A673 (cell line): ENCODE measurements at regions not wholly inside any gene's neighbourhood (a gene's known extent, or its start where the extent isn't known, plus 50 kb on each side); places are given as distances from the start of the nearest gene placed in this dataset.

ENCODE experiments used
- BruUV-seq: library from RNA; stranded (reverse); fragments of 400-500 nt; replicated peaks from 2 replicates; lab custom pipeline; 2021; lab: Mats Ljungman, UMichigan
- CTCF ChIA-PET: fragments of 300-600 bp; sonication (Branson Sonifier 250); formaldehyde crosslinking; loops from one replicate; lab custom pipeline; 2022; ENCODE audit warnings: antibody characterized with exemption; lab: Charles Lee
- POLR2A ChIA-PET: fragments of 300-600 bp; sonication (Branson Sonifier 250); formaldehyde crosslinking; loops from one replicate; lab custom pipeline; 2022; ENCODE audit warnings: antibody characterized with exemption; ENCODE audit not compliant: low non-redundant PET; lab: Charles Lee
- DNase-seq: peaks from one replicate; pipeline ENCODE4 v3.0.0-alpha.2; 2015; ENCODE audit warnings: low spot score
- H3K27ac ChIP-seq: fragments of 200-600 bp; sonication (generic); 2 replicates; pipeline ENCODE4 v1.5.1; 2016; ENCODE audit warnings: mixed run types, low read depth, mild to moderate bottlenecking, mixed read lengths, antibody characterized with exemption, low read length; ENCODE audit not compliant: poor library complexity, severe bottlenecking
- H3K27me3 ChIP-seq: fragments of 200-600 bp; sonication (generic); replicated peaks from 2 replicates; pipeline ENCODE4 v1.6.1; 2017; ENCODE audit warnings: mixed run types, low read depth, mild to moderate bottlenecking, mixed read lengths, antibody characterized with exemption, low read length; ENCODE audit not compliant: insufficient read depth, poor library complexity
- H3K36me3 ChIP-seq: fragments of 200-600 bp; sonication (generic); 2 replicates; pipeline ENCODE4 v1.6.1; 2016; ENCODE audit warnings: mixed run types, mild to moderate bottlenecking, mixed read lengths, antibody characterized with exemption, low read length; ENCODE audit not compliant: insufficient read depth, poor library complexity, severe bottlenecking
- H3K4me1 ChIP-seq: fragments of 200-600 bp; sonication (generic); 2 replicates; pipeline ENCODE4 v1.6.1; 2017; ENCODE audit warnings: mixed run types, mild to moderate bottlenecking, mixed read lengths, antibody characterized with exemption, low read length; ENCODE audit not compliant: insufficient read depth, poor library complexity, severe bottlenecking
- H3K4me3 ChIP-seq: fragments of 200-600 bp; sonication (generic); 2 replicates; pipeline ENCODE4 v1.5.1; 2016; ENCODE audit warnings: low read depth, mixed run types, mild to moderate bottlenecking, mixed read lengths, low read length; ENCODE audit not compliant: poor library complexity, severe bottlenecking
- H3K9me3 ChIP-seq: fragments of 200-600 bp; sonication (generic); 2 replicates; pipeline ENCODE4 v1.6.1; 2016; ENCODE audit warnings: mixed run types, low read depth, mild to moderate bottlenecking, mixed read lengths, antibody characterized with exemption, low read length; ENCODE audit not compliant: poor library complexity, severe bottlenecking
- EZH2 ChIP-seq: fragments of 200-600 bp; sonication (generic); IDR thresholded peaks from 2 replicates; pipeline ENCODE4 v1.6.1; 2017; ENCODE audit warnings: borderline replicate concordance, low read depth, mild to moderate bottlenecking, mixed read lengths, antibody characterized with exemption, low read length; ENCODE audit not compliant: poor library complexity, severe bottlenecking
- intact Hi-C: fragments of 100-400 bp; cut with micrococcal nuclease; formaldehyde crosslinking; loops from one replicate; pipeline ENCODE4 v1.10.0; 2022; ENCODE audit not compliant: unreplicated experiment
- TF ChIP-seq, protein P1 (sequence below): fragments of 300-800, 200-600 bp; sonication (generic); conservative IDR thresholded peaks from 2 replicates; pipeline ENCODE4 v1.5.1; 2017; ENCODE audit warnings: low read depth, mild to moderate bottlenecking, antibody characterized with exemption, low read length, moderate library complexity, mixed read lengths

DNA sequence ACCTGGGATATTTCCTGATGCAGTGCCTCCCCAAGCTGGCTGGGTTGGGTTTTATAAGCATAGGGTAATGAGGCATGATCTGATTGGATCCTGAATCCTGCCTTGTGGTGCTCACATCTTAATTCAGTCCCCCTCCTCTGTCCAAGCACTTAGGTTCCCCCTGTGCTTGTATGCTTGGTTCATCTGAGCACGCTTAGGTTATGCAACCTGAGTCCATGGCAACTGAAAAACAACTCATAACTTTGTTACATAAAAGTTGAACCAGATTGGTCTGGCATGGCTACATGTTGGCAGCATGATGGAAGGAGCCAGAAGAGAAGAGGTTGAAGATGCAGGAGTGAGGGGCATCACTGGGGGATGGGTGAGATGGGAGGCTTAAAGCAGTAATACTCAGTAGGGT is 57.3 kb upstream of the OSBPL3 start:
- H3K4me3 ChIP-seq: no peak overlapping the region
- ChIA-PET CTCF (interaction anchor here (0.5 kb wide), 1 partner anchor 206 kb away, joined by 5 read pairs; no protein-coding TSS in a partner anchor), POLR2A (no interaction called here)
- no peaks in the 10 kb centered on the region for H3K9me3 ChIP-seq
- no peak overlapping the region for H3K27ac ChIP-seq
- no peaks in the 10 kb centered on the region for H3K27me3 ChIP-seq
- no peaks in the 10 kb centered on the region for H3K36me3 ChIP-seq
- intact Hi-C loops: no loop called here
- no peak for DNase-seq
- H3K4me1 ChIP-seq: no peaks in the 10 kb centered on the region
- no TSS peak for BruUV-seq
- TF ChIP-seq, protein P1, sequence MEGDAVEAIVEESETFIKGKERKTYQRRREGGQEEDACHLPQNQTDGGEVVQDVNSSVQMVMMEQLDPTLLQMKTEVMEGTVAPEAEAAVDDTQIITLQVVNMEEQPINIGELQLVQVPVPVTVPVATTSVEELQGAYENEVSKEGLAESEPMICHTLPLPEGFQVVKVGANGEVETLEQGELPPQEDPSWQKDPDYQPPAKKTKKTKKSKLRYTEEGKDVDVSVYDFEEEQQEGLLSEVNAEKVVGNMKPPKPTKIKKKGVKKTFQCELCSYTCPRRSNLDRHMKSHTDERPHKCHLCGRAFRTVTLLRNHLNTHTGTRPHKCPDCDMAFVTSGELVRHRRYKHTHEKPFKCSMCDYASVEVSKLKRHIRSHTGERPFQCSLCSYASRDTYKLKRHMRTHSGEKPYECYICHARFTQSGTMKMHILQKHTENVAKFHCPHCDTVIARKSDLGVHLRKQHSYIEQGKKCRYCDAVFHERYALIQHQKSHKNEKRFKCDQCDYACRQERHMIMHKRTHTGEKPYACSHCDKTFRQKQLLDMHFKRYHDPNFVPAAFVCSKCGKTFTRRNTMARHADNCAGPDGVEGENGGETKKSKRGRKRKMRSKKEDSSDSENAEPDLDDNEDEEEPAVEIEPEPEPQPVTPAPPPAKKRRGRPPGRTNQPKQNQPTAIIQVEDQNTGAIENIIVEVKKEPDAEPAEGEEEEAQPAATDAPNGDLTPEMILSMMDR: no peak
- no peak for TF ChIP-seq EZH2

DNA sequence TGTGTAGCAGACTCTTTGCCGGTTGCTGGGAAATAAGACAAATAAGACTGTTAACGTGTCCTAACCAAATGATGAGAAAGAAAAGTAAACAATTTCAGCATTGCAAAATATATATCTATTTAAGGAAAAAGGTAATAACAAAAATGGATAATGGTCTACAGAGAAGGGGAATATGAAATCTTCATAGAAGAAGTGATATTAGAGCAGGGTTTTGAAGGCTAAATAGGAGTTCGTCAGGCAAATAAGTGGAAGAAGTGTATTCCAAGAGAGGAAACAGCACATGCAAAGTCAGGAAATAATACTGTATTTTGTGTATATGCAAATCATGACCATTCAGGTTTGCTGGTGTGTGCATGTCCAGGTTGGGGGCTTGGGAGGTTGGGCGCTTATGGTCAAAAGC is 55.3 kb upstream of the OSBPL3 start:
- BruUV-seq: no TSS peak
- H3K36me3 ChIP-seq: no peaks in the 10 kb centered on the region
- POLR2A ChIA-PET: no interaction called here
- no peak for DNase-seq
- no peak for TF ChIP-seq EZH2
- TF ChIP-seq, protein P1: no peak
- no peaks in the 10 kb centered on the region for H3K4me1 ChIP-seq
- no peak overlapping the region for H3K27ac ChIP-seq
- CTCF ChIA-PET: no interaction called here
- H3K4me3 ChIP-seq: no peak overlapping the region
- H3K9me3 ChIP-seq: no peaks in the 10 kb centered on the region
- no peaks in the 10 kb centered on the region for H3K27me3 ChIP-seq
- intact Hi-C loops: no loop called here

- no TSS peak for BruUV-seq
- no peaks in the 10 kb centered on the region for H3K27me3 ChIP-seq
- H3K36me3 ChIP-seq: no peaks in the 10 kb centered on the region
- no peak for TF ChIP-seq EZH2
- TF ChIP-seq, protein P1: no peak
- intact Hi-C loops: no loop called here
- H3K4me1 ChIP-seq: no peaks in the 10 kb centered on the region
- no peak overlapping the region for H3K4me3 ChIP-seq
- POLR2A ChIA-PET: interaction anchor here (0.6 kb wide), 1 partner anchor 301 kb away, joined by 4 read pairs; no protein-coding TSS in a partner anchor
- CTCF ChIA-PET: no interaction called here
- no peaks in the 10 kb centered on the region for H3K9me3 ChIP-seq
- no peak for DNase-seq
- H3K27ac ChIP-seq: no peak overlapping the region
These were observed 54.2 kb upstream of the OSBPL3 start for GRCh38 chr7:25034136-25034535.
